ENCODE measurements at regions not wholly inside any gene's neighbourhood (a gene's known extent, or its start where the extent isn't known, plus 50 kb on each side); places are given as distances from the start of the nearest gene placed in this dataset.

- TF ChIP-seq, protein P1, sequence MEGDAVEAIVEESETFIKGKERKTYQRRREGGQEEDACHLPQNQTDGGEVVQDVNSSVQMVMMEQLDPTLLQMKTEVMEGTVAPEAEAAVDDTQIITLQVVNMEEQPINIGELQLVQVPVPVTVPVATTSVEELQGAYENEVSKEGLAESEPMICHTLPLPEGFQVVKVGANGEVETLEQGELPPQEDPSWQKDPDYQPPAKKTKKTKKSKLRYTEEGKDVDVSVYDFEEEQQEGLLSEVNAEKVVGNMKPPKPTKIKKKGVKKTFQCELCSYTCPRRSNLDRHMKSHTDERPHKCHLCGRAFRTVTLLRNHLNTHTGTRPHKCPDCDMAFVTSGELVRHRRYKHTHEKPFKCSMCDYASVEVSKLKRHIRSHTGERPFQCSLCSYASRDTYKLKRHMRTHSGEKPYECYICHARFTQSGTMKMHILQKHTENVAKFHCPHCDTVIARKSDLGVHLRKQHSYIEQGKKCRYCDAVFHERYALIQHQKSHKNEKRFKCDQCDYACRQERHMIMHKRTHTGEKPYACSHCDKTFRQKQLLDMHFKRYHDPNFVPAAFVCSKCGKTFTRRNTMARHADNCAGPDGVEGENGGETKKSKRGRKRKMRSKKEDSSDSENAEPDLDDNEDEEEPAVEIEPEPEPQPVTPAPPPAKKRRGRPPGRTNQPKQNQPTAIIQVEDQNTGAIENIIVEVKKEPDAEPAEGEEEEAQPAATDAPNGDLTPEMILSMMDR (IDR thresholded peaks at IDR 0.05; ENCODE audit: poor library complexity, severe bottlenecking) = no peak
- no peak for TF ChIP-seq TAF1 (IDR thresholded peaks at IDR 0.05; ENCODE audit: low read depth)
- no peak for TF ChIP-seq EZH2 (IDR thresholded peaks at IDR 0.05; ENCODE audit: borderline replicate concordance, insufficient read depth, low read length, poor library complexity, severe bottlenecking)
- TF ChIP-seq RAD21 (conservative IDR thresholded peaks at IDR 0.05) = no peak
- no peak for TF ChIP-seq REST (IDR thresholded peaks at IDR 0.05; ENCODE audit: borderline replicate concordance)
- TF ChIP-seq EP300 (conservative IDR thresholded peaks at IDR 0.05; ENCODE audit: poor library complexity, severe bottlenecking) = no peak
- TF ChIP-seq POLR2AphosphoS5 (IDR thresholded peaks at IDR 0.05) = no peak
- no peak for TF ChIP-seq SMC3 (conservative IDR thresholded peaks at IDR 0.05; ENCODE audit: poor library complexity)
- TF ChIP-seq MXI1 (conservative IDR thresholded peaks at IDR 0.05; ENCODE audit: poor library complexity, severe bottlenecking) = no peak
Measured at GRCh38 chr12:69062621-69063237, 129.8 kb upstream of the CPM start.

Measured in neural cell (in vitro differentiated cells).